ENCODE measurements at regions not wholly inside any gene's neighbourhood (a gene's known extent, or its start where the extent isn't known, plus 50 kb on each side); places are given as distances from the start of the nearest gene placed in this dataset.
"Not testable (repeated sequence)": the region's sequence is repeated elsewhere in the genome, so short reads cannot be mapped to it uniquely, and the experiment has no call there.

DNA sequence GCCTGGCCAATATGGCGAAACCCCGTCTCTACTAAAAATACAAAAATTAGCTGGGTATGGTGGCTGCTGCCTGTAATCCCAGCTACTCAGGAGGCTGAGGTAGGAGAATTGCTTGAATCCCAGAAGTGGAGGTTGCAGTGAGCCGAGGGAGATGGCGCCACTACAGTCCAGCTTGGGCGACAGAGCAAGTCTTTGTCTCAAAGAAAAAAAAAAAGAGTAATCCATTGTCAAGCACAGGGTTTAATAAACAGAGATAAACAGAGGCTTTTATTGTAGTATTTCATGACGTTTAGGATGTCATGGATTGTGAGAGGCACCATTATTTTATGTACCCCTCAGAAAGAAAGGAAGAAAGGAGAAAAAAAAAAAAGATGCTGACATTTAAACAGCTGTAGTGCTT, 75.2 kb upstream of the RNU2-1 start:
- no peaks in the 10 kb centered on the region for H3K27me3 ChIP-seq (ENCODE audit: insufficient read depth, low read length)
- no peaks in the 10 kb centered on the region for H3K9me2 ChIP-seq (ENCODE audit: insufficient read depth)
- ChIA-PET POLR2A (interaction anchor here (1.1 to 1.5 kb wide), 2 partner anchors 287 to 341 kb away, joined by 3 read pairs; partner anchors contain the start of gene VAT1), RAD21 (ENCODE audit: low non-redundant PET in 1 of 2, low total read pairs in 2 of 2, uncharacterized antibody in 2 of 2, unreplicated experiment in 2 of 2) (no interaction called here), CTCF (interaction anchor here (1.6 kb wide), 2 partner anchors 59 to 285 kb away, joined by 4 to 5 read pairs; no protein-coding TSS in a partner anchor)
- intact Hi-C loops (cut with micrococcal nuclease): no loop called here
- no peak overlapping the region for H3K9ac ChIP-seq (ENCODE audit: low read length)
- no peaks in the 10 kb centered on the region for H3K9me3 ChIP-seq (ENCODE audit: control insufficient read depth in 1 of 2, insufficient read depth in 1 of 2, low read depth in 1 of 2, low read length in 2 of 2)
- no peaks in the 10 kb centered on the region for H4K20me1 ChIP-seq (ENCODE audit: insufficient read depth)
- ATAC-seq: no peak
- no peak overlapping the region for H3K4me2 ChIP-seq (ENCODE audit: low read length)
- TF ChIP-seq ELF1 (IDR thresholded peaks at IDR 0.05; ENCODE audit: borderline replicate concordance, low read depth): no peak
- TF ChIP-seq, protein P1, sequence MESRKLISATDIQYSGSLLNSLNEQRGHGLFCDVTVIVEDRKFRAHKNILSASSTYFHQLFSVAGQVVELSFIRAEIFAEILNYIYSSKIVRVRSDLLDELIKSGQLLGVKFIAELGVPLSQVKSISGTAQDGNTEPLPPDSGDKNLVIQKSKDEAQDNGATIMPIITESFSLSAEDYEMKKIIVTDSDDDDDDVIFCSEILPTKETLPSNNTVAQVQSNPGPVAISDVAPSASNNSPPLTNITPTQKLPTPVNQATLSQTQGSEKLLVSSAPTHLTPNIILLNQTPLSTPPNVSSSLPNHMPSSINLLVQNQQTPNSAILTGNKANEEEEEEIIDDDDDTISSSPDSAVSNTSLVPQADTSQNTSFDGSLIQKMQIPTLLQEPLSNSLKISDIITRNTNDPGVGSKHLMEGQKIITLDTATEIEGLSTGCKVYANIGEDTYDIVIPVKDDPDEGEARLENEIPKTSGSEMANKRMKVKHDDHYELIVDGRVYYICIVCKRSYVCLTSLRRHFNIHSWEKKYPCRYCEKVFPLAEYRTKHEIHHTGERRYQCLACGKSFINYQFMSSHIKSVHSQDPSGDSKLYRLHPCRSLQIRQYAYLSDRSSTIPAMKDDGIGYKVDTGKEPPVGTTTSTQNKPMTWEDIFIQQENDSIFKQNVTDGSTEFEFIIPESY (IDR thresholded peaks at IDR 0.05; ENCODE audit: extremely low read depth, insufficient replicate concordance, low read length): no peak
- TF ChIP-seq, protein P2, sequence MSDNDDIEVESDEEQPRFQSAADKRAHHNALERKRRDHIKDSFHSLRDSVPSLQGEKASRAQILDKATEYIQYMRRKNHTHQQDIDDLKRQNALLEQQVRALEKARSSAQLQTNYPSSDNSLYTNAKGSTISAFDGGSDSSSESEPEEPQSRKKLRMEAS (IDR thresholded peaks at IDR 0.05): no peak
- no peak for TF ChIP-seq POLR2A (IDR thresholded peaks at IDR 0.05; ENCODE audit: borderline replicate concordance, extremely low read depth, insufficient read depth, insufficient read length)
- no peak for TF ChIP-seq FOSL1 (IDR thresholded peaks at IDR 0.05; ENCODE audit: low read depth)
- no peak for TF ChIP-seq EZH2phosphoT487 (IDR thresholded peaks at IDR 0.05; ENCODE audit: borderline replicate concordance)
- no peak for TF ChIP-seq EZH2 (IDR thresholded peaks at IDR 0.05)
- TF ChIP-seq CBX3 (IDR thresholded peaks at IDR 0.05; ENCODE audit: low read depth): no peak
- no peak for TF ChIP-seq CEBPB (IDR thresholded peaks at IDR 0.05; ENCODE audit: low read depth)
- TF ChIP-seq, protein P3, sequence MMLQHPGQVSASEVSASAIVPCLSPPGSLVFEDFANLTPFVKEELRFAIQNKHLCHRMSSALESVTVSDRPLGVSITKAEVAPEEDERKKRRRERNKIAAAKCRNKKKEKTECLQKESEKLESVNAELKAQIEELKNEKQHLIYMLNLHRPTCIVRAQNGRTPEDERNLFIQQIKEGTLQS (IDR thresholded peaks at IDR 0.05): no peak
- TF ChIP-seq SP1 (IDR thresholded peaks at IDR 0.05; ENCODE audit: low read depth): no peak
- TF ChIP-seq, protein P4, sequence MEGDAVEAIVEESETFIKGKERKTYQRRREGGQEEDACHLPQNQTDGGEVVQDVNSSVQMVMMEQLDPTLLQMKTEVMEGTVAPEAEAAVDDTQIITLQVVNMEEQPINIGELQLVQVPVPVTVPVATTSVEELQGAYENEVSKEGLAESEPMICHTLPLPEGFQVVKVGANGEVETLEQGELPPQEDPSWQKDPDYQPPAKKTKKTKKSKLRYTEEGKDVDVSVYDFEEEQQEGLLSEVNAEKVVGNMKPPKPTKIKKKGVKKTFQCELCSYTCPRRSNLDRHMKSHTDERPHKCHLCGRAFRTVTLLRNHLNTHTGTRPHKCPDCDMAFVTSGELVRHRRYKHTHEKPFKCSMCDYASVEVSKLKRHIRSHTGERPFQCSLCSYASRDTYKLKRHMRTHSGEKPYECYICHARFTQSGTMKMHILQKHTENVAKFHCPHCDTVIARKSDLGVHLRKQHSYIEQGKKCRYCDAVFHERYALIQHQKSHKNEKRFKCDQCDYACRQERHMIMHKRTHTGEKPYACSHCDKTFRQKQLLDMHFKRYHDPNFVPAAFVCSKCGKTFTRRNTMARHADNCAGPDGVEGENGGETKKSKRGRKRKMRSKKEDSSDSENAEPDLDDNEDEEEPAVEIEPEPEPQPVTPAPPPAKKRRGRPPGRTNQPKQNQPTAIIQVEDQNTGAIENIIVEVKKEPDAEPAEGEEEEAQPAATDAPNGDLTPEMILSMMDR (IDR thresholded peaks at IDR 0.05 in 2 of 3, conservative IDR thresholded peaks at IDR 0.05 in 1 of 3; ENCODE audit: borderline replicate concordance in 1 of 3, insufficient read depth in 1 of 3, low read depth in 2 of 3, low read length in 2 of 3): no peak
- TF ChIP-seq SIN3A (IDR thresholded peaks at IDR 0.05; ENCODE audit: low read depth): no peak
- DNase-seq (ENCODE audit: low read depth, low spot score): no peak
- no peak overlapping the region for H2AFZ ChIP-seq (ENCODE audit: low read depth, low read length, poor library complexity, severe bottlenecking)
- H3K4me3 ChIP-seq (replicated peaks in 1 of 2; ENCODE audit: low read depth in 1 of 2, low read length in 2 of 2): no peak overlapping the region
- no peak overlapping the region; the same call in 1 of the 2 replicates for H3K27ac ChIP-seq (ENCODE audit: low read depth, low read length)
- H3K36me3 ChIP-seq (ENCODE audit: control insufficient read depth in 1 of 2, insufficient read depth in 2 of 2, low read length in 2 of 2): no peaks in the 10 kb centered on the region
- no TSS peak for BruUV-seq (replicated peaks)
- no peaks in the 10 kb centered on the region for H3K79me2 ChIP-seq (ENCODE audit: insufficient read depth, low read length)
- no peaks in the 10 kb centered on the region for H3K4me1 ChIP-seq (ENCODE audit: control insufficient read depth in 1 of 2, insufficient read depth in 2 of 2, low read length in 2 of 2)

DNA sequence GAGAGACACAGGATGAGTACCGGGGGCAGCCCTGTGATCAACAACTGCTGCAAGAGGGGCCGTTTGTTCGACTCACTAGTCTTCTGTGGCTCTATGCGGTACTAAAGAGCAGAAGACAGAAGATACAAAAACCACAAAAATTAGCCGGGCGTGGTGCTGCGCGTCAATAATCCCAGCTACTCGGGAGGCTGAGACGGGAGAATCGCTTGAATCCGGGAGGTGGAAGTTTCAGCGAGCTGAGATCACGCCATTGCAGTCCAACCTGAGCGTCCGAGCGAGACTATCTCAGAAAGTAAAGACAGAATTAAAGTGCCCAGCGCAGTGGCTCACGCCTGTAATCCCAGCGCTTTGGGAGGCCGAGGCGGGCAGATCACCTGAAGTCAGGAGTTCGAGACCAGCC, 71.0 kb upstream of the RNU2-1 start:
- H3K9ac ChIP-seq (ENCODE audit: low read length); H3K4me3 ChIP-seq (replicated peaks in 1 of 2; ENCODE audit: low read depth in 1 of 2, low read length in 2 of 2); CTCF ChIA-PET; intact Hi-C loops (cut with micrococcal nuclease); H3K9me2 ChIP-seq (ENCODE audit: insufficient read depth); H3K9me3 ChIP-seq (ENCODE audit: control insufficient read depth in 1 of 2, insufficient read depth in 1 of 2, low read depth in 1 of 2, low read length in 2 of 2); BruUV-seq (replicated peaks); DNase-seq (ENCODE audit: low read depth, low spot score); H3K79me2 ChIP-seq (ENCODE audit: insufficient read depth, low read length); H3K27ac ChIP-seq (ENCODE audit: low read depth, low read length); H2AFZ ChIP-seq (ENCODE audit: low read depth, low read length, poor library complexity, severe bottlenecking); H3K4me2 ChIP-seq (ENCODE audit: low read length); RAD21 ChIA-PET (ENCODE audit: low non-redundant PET in 1 of 2, low total read pairs in 2 of 2, uncharacterized antibody in 2 of 2, unreplicated experiment in 2 of 2); H3K27me3 ChIP-seq (ENCODE audit: insufficient read depth, low read length); H3K36me3 ChIP-seq (ENCODE audit: control insufficient read depth in 1 of 2, insufficient read depth in 2 of 2, low read length in 2 of 2); POLR2A ChIA-PET; H4K20me1 ChIP-seq (ENCODE audit: insufficient read depth); H3K4me1 ChIP-seq (ENCODE audit: control insufficient read depth in 1 of 2, insufficient read depth in 2 of 2, low read length in 2 of 2); ATAC-seq: not testable (repeated sequence)
